GM10266 (cell line): ENCODE measurements at regions not wholly inside any gene's neighbourhood (a gene's known extent, or its start where the extent isn't known, plus 50 kb on each side); places are given as distances from the start of the nearest gene placed in this dataset.

Source experiments
- DNase-seq: peaks from one replicate; pipeline ENCODE4 v3.0.0; 2012; ENCODE audit errors: extremely low spot score
- TF ChIP-seq, protein P1 (sequence below): IDR thresholded peaks from 2 replicates; pipeline ENCODE4 v1.5.1; 2012; ENCODE audit warnings: mild to moderate bottlenecking, low read depth; ENCODE audit not compliant: control insufficient read depth, insufficient read depth; ENCODE audit errors: missing control alignments

DNA sequence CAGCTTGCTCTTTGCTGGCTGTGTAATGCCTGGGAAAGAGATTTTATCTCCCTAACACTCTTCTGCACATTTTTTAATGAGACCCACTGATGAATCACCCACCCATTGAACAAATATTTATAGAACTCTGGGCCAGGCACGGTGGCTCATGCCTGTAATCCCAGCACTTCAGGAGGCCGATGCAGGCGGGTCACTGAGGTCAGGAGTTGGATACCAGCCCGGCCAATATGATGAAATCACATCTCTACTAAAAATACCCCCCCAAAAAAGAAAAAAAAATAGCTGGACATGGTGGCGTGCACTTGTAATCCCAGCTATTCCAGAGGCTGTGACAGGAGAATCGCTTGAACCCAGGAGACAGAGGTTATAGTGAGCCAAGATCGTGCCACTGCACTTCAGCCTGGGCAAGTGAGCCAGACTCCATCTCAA is 82.1 kb upstream of the SIRPA start:
- TF ChIP-seq, protein P1, sequence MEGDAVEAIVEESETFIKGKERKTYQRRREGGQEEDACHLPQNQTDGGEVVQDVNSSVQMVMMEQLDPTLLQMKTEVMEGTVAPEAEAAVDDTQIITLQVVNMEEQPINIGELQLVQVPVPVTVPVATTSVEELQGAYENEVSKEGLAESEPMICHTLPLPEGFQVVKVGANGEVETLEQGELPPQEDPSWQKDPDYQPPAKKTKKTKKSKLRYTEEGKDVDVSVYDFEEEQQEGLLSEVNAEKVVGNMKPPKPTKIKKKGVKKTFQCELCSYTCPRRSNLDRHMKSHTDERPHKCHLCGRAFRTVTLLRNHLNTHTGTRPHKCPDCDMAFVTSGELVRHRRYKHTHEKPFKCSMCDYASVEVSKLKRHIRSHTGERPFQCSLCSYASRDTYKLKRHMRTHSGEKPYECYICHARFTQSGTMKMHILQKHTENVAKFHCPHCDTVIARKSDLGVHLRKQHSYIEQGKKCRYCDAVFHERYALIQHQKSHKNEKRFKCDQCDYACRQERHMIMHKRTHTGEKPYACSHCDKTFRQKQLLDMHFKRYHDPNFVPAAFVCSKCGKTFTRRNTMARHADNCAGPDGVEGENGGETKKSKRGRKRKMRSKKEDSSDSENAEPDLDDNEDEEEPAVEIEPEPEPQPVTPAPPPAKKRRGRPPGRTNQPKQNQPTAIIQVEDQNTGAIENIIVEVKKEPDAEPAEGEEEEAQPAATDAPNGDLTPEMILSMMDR = no peak

GRCh38 chr20:1811621-1812498 is 83.3 kb upstream of the SIRPA start:
- no peak for DNase-seq
- TF ChIP-seq, protein P1 = no peak

More for the DNA sequence above, 82.1 kb upstream of the SIRPA start:
- DNase-seq = no peak

DNA sequence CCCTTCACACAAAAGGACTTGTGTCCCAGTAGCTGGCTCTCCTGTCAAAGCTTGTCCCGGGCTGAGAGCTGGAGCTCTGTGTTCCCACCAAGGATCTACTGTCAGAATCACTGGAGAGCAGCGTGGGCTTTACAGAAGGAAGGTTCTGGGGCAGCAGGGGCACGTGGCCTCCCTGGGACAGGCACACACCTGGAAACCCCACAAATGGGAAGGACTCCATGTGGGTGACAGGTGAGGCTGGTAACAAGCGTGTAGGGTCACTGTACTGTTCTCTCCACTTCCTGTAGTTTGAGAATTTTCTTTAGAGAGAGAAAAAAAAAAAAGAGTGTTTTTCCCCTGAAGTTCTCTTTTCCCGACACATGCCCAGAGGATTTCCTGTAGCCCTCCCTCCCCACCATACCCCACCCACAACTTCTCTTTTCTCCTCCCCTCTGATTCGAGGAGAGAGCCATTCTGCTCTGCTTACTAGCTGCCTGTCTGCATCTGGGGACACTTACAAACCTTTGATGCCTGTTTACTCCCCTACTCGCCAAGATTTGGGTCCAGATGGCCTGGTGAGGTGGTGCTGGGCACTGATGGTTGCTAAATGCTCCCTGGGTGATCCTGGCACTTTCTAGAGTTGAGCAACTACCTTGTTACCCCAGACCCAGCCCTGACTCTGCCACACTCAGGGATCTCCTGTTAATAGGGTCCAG is 84.1 kb upstream of the SIRPA start:
- DNase-seq = no peak
- TF ChIP-seq, protein P1 = no peak

GRCh38 chr20:1810572-1810925 is 84.7 kb upstream of the SIRPA start:
- TF ChIP-seq, protein P1 = no peak

GRCh38 chr20:1809611-1810510 is 85.3 kb upstream of the SIRPA start:
- no peak for DNase-seq
- TF ChIP-seq, protein P1 = no peak

More at GRCh38 chr20:1810572-1810925, 84.7 kb upstream of the SIRPA start:
- DNase-seq = no peak

- TF ChIP-seq, protein P1 = no peak
- no peak for DNase-seq
Observed at GRCh38 chr20:1809131-1809572, 86.1 kb upstream of the SIRPA start.
